DMS53 (cell line): ENCODE measurements at regions not wholly inside any gene's neighbourhood (a gene's known extent, or its start where the extent isn't known, plus 50 kb on each side); places are given as distances from the start of the nearest gene placed in this dataset.
"Not testable (repeated sequence)": the region's sequence is repeated elsewhere in the genome, so short reads cannot be mapped to it uniquely, and the experiment has no call there.

Experiments
- DNase-seq: peaks from one replicate; lab custom pipeline; 2025; lab: John Stamatoyannopoulos, UW

- no peak for DNase-seq
Measured at GRCh38 chr1:68673771-68674170, 176.9 kb upstream of the DEPDC1 start.

GRCh38 chr1:68675336-68675735, 178.5 kb upstream of the DEPDC1 start:
- no peak for DNase-seq

DNA sequence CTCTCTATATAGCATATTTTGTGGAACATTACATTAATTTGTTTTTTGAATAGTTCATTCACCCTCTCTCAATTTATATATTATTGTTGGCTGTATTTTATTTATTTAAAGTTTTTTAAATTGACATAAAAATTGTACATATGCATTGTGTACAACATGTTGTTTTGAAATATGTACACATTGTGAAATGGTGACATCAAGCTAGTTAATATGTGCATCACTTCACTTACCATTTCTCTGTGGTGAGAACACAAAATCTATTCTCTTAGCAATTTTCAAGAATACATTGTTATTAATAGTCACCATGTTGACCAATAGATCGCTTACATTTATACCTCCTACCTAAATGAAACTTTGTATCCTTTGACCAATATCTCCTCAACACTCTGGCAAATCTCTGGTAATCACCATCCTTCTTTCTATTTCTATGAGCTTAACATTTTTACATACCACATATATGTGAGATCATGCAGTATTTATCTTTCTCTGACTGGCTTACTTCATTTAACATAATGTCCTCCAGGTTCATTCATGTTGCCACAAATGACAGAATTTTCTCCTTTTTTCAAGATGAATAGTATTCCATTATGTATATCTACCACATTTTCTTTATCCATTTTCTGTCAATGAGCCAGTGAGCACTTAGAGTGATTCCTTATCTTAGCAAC, 180.9 kb upstream of the DEPDC1 start:
- no peak for DNase-seq

DNA sequence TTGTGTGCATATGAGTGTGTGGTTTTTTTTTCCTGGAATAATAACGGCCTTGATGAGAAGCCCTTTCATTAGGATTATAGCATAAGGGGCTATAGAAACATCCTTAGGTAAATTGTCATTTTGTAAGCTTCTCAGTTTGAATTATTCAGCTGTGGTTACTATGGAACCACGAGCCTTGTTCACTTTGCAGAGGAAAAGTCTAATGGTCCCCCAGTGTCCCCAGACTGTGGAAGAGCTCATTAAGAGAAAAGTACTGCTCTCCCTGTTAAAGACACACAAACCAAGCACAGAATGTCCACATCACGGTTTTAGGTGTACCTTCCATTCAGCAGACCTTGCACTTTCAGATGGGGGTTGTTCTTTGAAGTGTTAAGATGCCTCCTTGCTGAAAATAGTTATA, 199.3 kb upstream of the DEPDC1 start:
- DNase-seq = no peak

- DNase-seq = no peak
Measured at GRCh38 chr1:68703921-68704354, 207.1 kb upstream of the DEPDC1 start.

GRCh38 chr1:68704800-68705443, 208.0 kb upstream of the DEPDC1 start:
- DNase-seq = no peak

DNA sequence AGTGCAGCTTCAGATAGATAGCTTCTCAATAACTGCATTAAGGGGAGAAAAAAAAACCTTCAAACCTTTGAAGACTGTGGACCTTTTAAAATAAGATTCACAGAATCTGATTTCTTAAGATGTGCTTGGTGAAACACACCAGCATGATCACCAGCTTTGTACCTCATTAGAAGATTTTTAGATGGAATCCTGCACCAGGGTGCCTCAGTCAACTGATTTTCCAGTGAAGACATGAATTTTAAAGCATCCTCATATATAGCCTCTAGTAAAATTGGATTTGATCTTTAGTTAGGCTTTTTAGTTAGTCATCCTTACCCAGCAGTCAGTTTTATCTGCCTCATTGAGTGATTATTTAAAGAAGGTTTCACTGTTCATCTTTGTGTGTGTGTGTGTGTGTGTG, 208.6 kb upstream of the DEPDC1 start:
- DNase-seq = no peak

GRCh38 chr1:68706639-68707317, 209.9 kb upstream of the DEPDC1 start:
- no peak for DNase-seq

DNA sequence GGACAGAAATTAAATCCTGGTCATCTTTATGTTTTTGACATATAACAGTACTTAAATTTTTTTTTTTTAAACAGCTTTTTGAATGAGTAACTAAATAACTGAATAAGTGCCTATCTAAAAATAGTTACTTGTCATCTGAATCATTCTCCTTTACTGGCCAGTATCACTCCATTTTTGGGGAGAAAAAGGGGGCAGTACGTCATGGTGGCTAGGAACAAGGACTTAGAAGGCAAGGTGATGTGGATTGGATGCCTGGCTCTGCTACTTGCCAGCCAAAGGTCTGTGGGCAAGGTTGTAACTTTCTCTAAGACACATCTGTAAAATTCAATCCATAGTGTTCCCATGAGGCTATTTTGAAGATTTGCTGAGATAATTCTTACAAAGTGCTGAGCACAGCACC, 220.4 kb upstream of the DEPDC1 start:
- no peak for DNase-seq

GRCh38 chr1:68720476-68720875, 223.6 kb upstream of the DEPDC1 start:
- DNase-seq = no peak

GRCh38 chr1:68723791-68724190, 226.9 kb upstream of the DEPDC1 start:
- no peak for DNase-seq

- peak; percentile 55 for DNase-seq
Measured at GRCh38 chr1:68725001-68725752, 228.3 kb upstream of the DEPDC1 start.

- DNase-seq = not testable (repeated sequence)
Measured at GRCh38 chr1:68739486-68739885, 242.6 kb upstream of the DEPDC1 start.

DNA sequence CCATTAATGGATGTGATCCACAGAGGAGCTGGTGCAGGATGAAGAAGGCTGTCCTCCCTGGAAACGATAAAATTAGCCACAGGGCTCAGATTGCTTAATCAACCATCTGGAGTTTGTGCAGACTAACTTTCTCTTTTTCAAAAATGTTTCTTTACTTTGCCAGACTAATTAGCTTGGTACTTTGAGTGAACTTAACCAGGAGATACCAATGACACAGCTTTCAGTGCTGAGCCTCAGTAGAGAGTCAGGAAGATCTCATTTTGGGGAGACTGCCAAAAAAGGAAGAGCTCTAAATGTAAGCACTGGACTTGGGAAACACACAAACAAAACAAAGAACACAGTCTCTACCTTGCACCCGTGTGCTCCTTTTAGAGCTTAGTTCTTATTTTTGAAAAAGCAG, 248.1 kb upstream of the DEPDC1 start:
- DNase-seq = no peak

DNA sequence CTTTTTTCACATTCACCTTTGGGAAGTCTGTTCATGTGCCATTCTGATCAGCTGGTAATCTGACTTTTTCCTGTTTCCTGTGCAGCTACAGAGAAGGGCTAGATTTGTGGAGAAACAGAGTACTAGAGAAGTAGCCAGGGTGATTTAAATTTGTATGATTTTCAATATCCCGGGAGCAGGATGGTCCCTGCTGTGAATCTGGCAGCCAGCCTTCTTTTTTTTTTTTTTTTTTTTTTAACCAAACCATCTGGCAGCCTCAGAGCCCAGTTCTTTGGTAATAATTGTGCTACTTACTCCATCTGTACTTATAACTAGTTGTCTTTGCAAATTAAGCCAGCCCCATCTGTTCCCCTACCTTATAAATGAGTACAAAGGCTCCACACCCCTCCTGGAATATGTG, 248.6 kb upstream of the DEPDC1 start:
- no peak for DNase-seq

DNA sequence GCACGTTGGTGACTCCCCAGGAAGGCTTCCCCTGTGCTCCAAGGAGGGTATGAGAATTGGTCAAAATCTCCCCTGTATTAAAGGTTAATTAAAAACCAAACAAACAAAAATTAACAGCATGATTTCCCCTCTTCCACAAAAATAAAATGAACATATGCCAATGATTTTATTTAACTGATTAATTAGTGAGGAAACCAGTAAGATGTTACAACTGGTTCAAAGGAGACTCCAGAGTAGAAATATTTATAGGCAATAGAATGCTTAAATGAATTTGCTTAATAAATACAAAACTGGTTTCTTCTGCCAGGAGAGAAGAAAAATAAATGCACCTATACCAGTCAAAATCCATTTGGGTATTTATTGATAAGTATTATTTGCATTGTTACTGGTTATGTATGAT, 249.5 kb upstream of the DEPDC1 start:
- no peak for DNase-seq

DNA sequence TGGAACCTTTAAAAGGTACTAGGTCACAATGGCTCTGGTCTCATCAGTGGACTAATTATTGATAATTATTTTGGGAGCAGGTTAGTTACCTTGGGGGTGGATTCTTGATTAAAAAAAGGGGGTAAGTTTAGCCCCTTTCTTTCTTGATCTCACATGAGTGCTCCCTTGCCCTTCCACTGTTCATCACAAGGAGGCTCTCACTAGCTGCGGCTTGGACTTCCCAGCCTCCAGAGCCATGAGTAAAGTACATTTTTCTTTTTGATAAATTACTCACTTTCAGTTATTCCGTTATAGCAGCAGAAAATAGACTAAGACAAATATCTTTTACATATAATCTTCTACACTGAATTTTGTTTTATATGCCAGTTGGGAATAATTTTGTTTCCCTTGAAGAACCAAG, 254.8 kb upstream of the DEPDC1 start:
- no peak for DNase-seq

DNA sequence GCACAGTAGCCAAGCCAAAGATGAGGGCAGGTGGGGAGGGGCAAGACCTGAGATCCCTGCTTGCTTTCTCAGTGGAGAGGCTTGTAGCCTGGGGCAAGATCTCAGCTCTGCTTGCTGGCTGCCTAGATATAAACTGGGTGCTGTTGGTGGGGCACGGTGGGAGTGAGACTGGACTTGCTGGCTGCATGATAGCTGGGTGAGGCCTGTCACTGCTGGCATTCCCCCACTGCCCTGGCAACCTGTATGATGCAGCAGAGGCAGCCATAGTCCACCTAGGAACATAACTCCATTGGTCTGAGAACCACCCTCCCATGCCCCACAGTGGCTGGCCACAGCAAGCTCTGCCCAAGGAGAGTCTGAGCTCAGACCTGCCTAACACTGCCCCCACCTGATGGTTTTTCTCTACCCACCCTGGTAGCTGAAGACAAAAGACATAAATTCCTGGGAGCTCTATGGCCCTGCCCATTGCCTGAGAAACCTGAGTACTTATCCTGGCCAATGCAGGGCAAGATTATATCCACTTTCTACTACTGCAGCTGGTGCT, 261.9 kb upstream of the DEPDC1 start:
- DNase-seq = peak; percentile 47

DNA sequence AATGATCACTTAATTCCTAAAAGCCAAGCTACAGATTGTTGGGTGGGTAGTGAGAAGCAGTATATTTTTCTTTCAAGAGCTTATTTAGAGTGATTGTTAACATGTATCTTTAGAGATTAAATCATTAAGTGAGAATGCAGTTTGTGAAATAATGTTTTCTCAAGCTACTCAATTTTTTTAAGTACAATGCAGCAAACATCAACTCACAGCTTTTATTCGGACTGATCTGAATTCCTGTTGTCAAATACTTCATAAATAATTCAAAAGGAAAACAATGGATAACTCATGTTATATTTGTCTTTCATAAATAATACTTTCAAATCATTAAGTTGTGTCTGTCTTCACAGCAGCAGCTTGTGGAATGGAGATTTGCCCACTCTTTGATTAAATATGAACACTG, 271.1 kb upstream of the DEPDC1 start:
- no peak for DNase-seq

- no peak for DNase-seq
Measured at GRCh38 chr1:68770817-68771216, 273.9 kb upstream of the DEPDC1 start.

- DNase-seq = no peak
Measured at GRCh38 chr1:68777851-68778250, 281.0 kb upstream of the DEPDC1 start.

DNA sequence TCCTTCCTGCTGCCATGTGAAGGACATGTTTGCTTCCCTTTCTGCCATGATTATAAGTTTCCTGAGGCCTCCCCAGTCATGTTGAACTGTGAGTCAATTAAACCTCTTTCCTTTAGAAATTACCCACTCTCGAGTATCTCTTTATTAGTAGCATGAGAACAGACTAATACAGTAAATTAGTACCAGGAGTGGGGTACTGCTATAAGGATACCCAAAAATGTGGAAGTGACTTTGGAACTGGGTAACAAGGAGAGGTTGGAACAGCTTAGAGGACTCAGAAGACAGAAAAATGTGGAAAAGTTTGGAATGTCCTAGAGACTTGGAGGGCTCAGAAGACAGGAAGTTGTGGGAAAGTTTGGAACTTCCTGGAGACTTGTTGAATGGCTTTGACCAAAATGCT, 283.0 kb upstream of the DEPDC1 start:
- not testable (repeated sequence) for DNase-seq
